IMR-90 (cell line): ENCODE measurements at regions not wholly inside any gene's neighbourhood (a gene's known extent, or its start where the extent isn't known, plus 50 kb on each side); places are given as distances from the start of the nearest gene placed in this dataset.
A peak's percentile ranks its signal among the peaks of the same experiment; 100 is the strongest.

Experiments
- ATAC-seq: fragments of 200-7000 bp; cut with Tn5 transposase; 2 replicates; pipeline ENCODE4 v1.9.1; 2020; ENCODE audit warnings: low read depth, mild to moderate bottlenecking, moderate library complexity
- BruUV-seq: library from RNA; stranded (reverse); fragments of 400-500 nt; replicated peaks from 2 replicates; lab custom pipeline; 2021; lab: Mats Ljungman, UMichigan
- CTCF ChIA-PET: fragments of 300-600 bp; formaldehyde crosslinking; extraction: SDS; loops from one replicate; lab custom pipeline; 2021; ENCODE audit warnings: antibody characterized with exemption; lab: Yijun Ruan, JAX
- POLR2A ChIA-PET: fragments of 300-600 bp; sonication (Branson Sonifier 250); formaldehyde crosslinking; loops from one replicate; lab custom pipeline; 2022; ENCODE audit warnings: antibody characterized with exemption; ENCODE audit not compliant: unreplicated experiment; lab: Charles Lee
- DNase-seq: peaks from one replicate; pipeline ENCODE4 v3.0.0; 2013
- H2AFZ ChIP-seq: replicated peaks from 2 replicates; pipeline ENCODE3; 2013; ENCODE audit warnings: low read length, mild to moderate bottlenecking; ENCODE audit not compliant: poor library complexity
- H2AK5ac ChIP-seq: 2 replicates; pipeline ENCODE4 v1.6.1; 2013; ENCODE audit warnings: low read depth, low read length, inconsistent platforms
- H2AK9ac ChIP-seq: replicated peaks from 2 replicates; pipeline ENCODE3; 2013; ENCODE audit warnings: mild to moderate bottlenecking, low read depth, low read length, moderate library complexity; ENCODE audit not compliant: poor library complexity
- H2BK120ac ChIP-seq: 2 replicates; pipeline ENCODE4 v1.6.1; 2013; ENCODE audit warnings: low read depth, low read length, inconsistent platforms
- H2BK15ac ChIP-seq: 3 replicates; pipeline ENCODE4 v1.6.1; 2013; ENCODE audit warnings: low read depth, low read length, inconsistent platforms
- H2BK20ac ChIP-seq: 2 replicates; pipeline ENCODE4 v1.6.1; 2013; ENCODE audit warnings: low read depth, mild to moderate bottlenecking, inconsistent platforms, low read length, moderate library complexity
- H2BK5ac ChIP-seq: 2 replicates; pipeline ENCODE4 v1.6.1; 2013; ENCODE audit warnings: mild to moderate bottlenecking, low read depth, low read length, inconsistent platforms; ENCODE audit not compliant: poor library complexity, severe bottlenecking
- H3K14ac ChIP-seq: replicated peaks from 2 replicates; pipeline ENCODE4 v1.6.1; 2013; ENCODE audit warnings: low read depth, low read length, inconsistent platforms
- H3K18ac ChIP-seq: 2 replicates; pipeline ENCODE4 v1.6.1; 2013; ENCODE audit warnings: low read depth, low read length, control low read depth
- H3K23ac ChIP-seq: 2 replicates; pipeline ENCODE4 v1.6.1; 2013; ENCODE audit warnings: low read depth, low read length, inconsistent platforms
- H3K27ac ChIP-seq: 2 replicates; pipeline ENCODE4 v1.5.1; 2013; ENCODE audit warnings: mild to moderate bottlenecking, control low read depth, low read length; ENCODE audit not compliant: insufficient read depth
- H3K27me3 ChIP-seq: 2 replicates; pipeline ENCODE4 v1.6.1; 2013; ENCODE audit warnings: low read length; ENCODE audit not compliant: control insufficient read depth, insufficient read depth
- H3K36me3 ChIP-seq: 2 replicates; pipeline ENCODE4 v1.6.1; 2013; ENCODE audit warnings: low read length, mixed read lengths; ENCODE audit not compliant: control insufficient read depth, insufficient read depth
- H3K4ac ChIP-seq: 2 replicates; pipeline ENCODE4 v1.6.1; 2013; ENCODE audit warnings: low read depth, low read length, inconsistent platforms
- H3K4me1 ChIP-seq: 2 replicates; pipeline ENCODE4 v1.6.1; 2013; ENCODE audit warnings: low read length, mixed read lengths; ENCODE audit not compliant: control insufficient read depth, insufficient read depth
- H3K4me2 ChIP-seq: 2 replicates; pipeline ENCODE4 v1.6.1; 2013; ENCODE audit warnings: low read depth, mild to moderate bottlenecking, control low read depth, low read length, moderate library complexity
- H3K4me3 ChIP-seq: 2 replicates; pipeline ENCODE4 v1.5.1; 2013; ENCODE audit warnings: low read depth, mild to moderate bottlenecking, control low read depth, low read length, moderate library complexity; ENCODE audit not compliant: insufficient read depth
- H3K56ac ChIP-seq: 2 replicates; pipeline ENCODE4 v1.6.1; 2013; ENCODE audit warnings: low read length, inconsistent platforms; ENCODE audit not compliant: insufficient read depth; ENCODE audit errors: extremely low read depth
- H3K79me1 ChIP-seq, 2 experiments: 2 replicates each; pipeline ENCODE4 v1.6.1; 2013; ENCODE audit warnings: low read length in 2 of 2, inconsistent platforms in 1 of 2, low read depth in 1 of 2
- H3K9ac ChIP-seq: 2 replicates; pipeline ENCODE4 v1.6.1; 2013; ENCODE audit warnings: low read depth, low read length, control low read depth
- H3K9me1 ChIP-seq: 2 replicates; pipeline ENCODE4 v1.6.1; 2013; ENCODE audit warnings: low read length, inconsistent platforms; ENCODE audit not compliant: insufficient read depth
- H3K9me3 ChIP-seq: 2 replicates; pipeline ENCODE4 v1.6.1; 2013; ENCODE audit warnings: low read length; ENCODE audit not compliant: control insufficient read depth, insufficient read depth
- H4K20me1 ChIP-seq: 2 replicates; pipeline ENCODE4 v1.6.1; 2013; ENCODE audit warnings: low read length, inconsistent platforms; ENCODE audit not compliant: insufficient read depth
- H4K5ac ChIP-seq: 2 replicates; pipeline ENCODE4 v1.6.1; 2013; ENCODE audit warnings: mild to moderate bottlenecking, low read depth, low read length, control low read depth
- H4K8ac ChIP-seq, 2 experiments: 2 replicates each; pipeline ENCODE4 v1.6.1; 2013; ENCODE audit warnings: low read depth in 2 of 2, low read length in 2 of 2, control low read depth in 1 of 2, inconsistent platforms in 1 of 2
- H4K91ac ChIP-seq: 2 replicates; pipeline ENCODE4 v1.6.1; 2013; ENCODE audit warnings: low read depth, low read length, inconsistent platforms; ENCODE audit not compliant: insufficient read depth
- CEBPB ChIP-seq: IDR thresholded peaks from 2 replicates; pipeline ENCODE4 v1.6.1; 2012; ENCODE audit warnings: low read depth, low read length, improper control_type of control experiment
- CHD1 ChIP-seq: IDR thresholded peaks from 2 replicates; pipeline ENCODE4 v1.6.1; 2012; ENCODE audit warnings: low read depth, low read length, improper control_type of control experiment
- MXI1 ChIP-seq: IDR thresholded peaks from 2 replicates; pipeline ENCODE4 v1.6.1; 2012; ENCODE audit warnings: low read depth, mild to moderate bottlenecking, low read length, moderate library complexity, borderline replicate concordance
- RCOR1 ChIP-seq: IDR thresholded peaks from 2 replicates; pipeline ENCODE4 v1.6.1; 2012; ENCODE audit warnings: mild to moderate bottlenecking, low read length, improper control_type of control experiment; ENCODE audit not compliant: insufficient replicate concordance
- RFX5 ChIP-seq: IDR thresholded peaks from 2 replicates; pipeline ENCODE4 v1.8.0; 2012; ENCODE audit warnings: low read depth, mild to moderate bottlenecking, low read length, moderate library complexity
- SMC3 ChIP-seq: fragments of 150-350 bp; IDR thresholded peaks from 2 replicates; pipeline ENCODE4 v1.6.1; 2016; ENCODE audit warnings: low read depth, mild to moderate bottlenecking, antibody characterized with exemption, low read length, moderate library complexity
- WGBS, 2 experiments: methylation state at CpG; one replicate each; pipeline versions ENCODE4 v1.1.5 to v1.1.7; 2013; ENCODE audit warnings: missing lambda C conversion rate in 2 of 2; ENCODE audit not compliant: insufficient read length in 1 of 2; ENCODE audit errors: extremely low coverage in 2 of 2; 5-methylcytosine and 5-hydroxymethylcytosine counted together
- dilution Hi-C: fragments of 300-500 bp; cut with HindIII; formaldehyde crosslinking; loops from one replicate; pipeline ENCODE4 v1.14.3; 2018; ENCODE audit warnings: low sequenced_read_pairs; ENCODE audit not compliant: unreplicated experiment
- in situ Hi-C: fragments of 300-500 bp; cut with MboI; formaldehyde crosslinking; loops from 3 replicates; pipeline ENCODE4 v1.14.3; 2019; ENCODE audit warnings: low sequenced_read_pairs, inconsistent platforms, mixed read lengths
- intact Hi-C: fragments of 100-400 bp; cut with micrococcal nuclease; formaldehyde crosslinking; loops from 2 replicates; pipeline ENCODE4 v1.10.0; 2022

DNA sequence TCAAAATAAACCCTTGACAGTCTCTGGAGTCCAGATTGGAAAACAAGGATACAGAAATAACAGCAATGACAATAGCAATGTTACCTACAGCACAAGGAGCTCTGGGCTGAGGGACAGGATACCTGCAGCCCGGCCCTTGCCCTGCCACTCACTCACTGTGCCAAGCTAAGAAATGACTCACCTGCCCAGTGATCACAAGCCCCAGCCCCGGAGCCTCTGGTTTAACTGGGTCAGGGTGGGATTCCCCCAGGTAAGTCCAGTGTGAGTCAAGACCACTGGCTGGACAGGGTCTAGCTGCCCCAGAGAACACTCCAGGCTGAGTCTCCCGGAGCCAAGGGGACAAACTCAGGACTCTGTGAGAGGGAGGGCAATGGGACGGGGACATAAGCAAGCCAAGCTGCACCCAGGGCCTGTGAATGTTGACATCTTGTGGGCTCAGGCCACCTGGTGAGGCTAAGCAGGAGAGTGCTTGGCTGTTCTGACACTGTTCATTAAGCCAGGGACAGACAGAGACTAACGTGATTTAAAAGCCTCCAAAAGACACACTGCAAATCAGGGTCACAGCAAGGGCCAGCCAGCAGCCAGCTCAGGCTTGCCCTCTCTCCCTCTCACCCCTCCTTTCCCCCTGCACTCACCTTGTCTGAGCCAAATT is 64.1 kb downstream of the MIS18A start:
- H2BK20ac ChIP-seq = no peak overlapping the region
- H3K9me1 ChIP-seq = no peaks in the 10 kb centered on the region
- intact Hi-C loops = no loop called here
- H4K91ac ChIP-seq = no peak overlapping the region
- ChIA-PET POLR2A (no interaction called here), CTCF (no interaction called here)
- no peak overlapping the region for H3K23ac ChIP-seq
- H3K56ac ChIP-seq = no peak overlapping the region
- H4K20me1 ChIP-seq = no peaks in the 10 kb centered on the region
- DNase-seq (no peak), ATAC-seq (no peak)
- H3K27ac ChIP-seq = no peak overlapping the region
- WGBS, 2 experiments = 40% methylated on average over 1 of the region's 5 CpGs; no CpG with 5 or more reads in 1 of the 2 experiments
- H3K4me3 ChIP-seq = no peak overlapping the region
- H2AK5ac ChIP-seq = no peak overlapping the region
- no peaks in the 10 kb centered on the region for H3K36me3 ChIP-seq
- no peak overlapping the region for H3K4ac ChIP-seq
- in situ Hi-C loops = no loop called here
- H3K4me1 ChIP-seq = no peaks in the 10 kb centered on the region
- H4K8ac ChIP-seq = no peak overlapping the region
- no peak overlapping the region for H2BK5ac ChIP-seq
- no peak overlapping the region for H4K5ac ChIP-seq
- peaks cover 2% of the 10 kb centered on the region; the same call in 1 of the 2 replicates for H3K9me3 ChIP-seq
- dilution Hi-C loops = no loop called here
- H3K79me1 ChIP-seq = no peaks in the 10 kb centered on the region
- H3K14ac ChIP-seq = no peak overlapping the region
- H3K4me2 ChIP-seq = no peak overlapping the region
- peaks cover 4% of the 10 kb centered on the region for H3K27me3 ChIP-seq
- no peak overlapping the region for H3K9ac ChIP-seq
- H2AK9ac ChIP-seq = no peak overlapping the region
- peak overlapping the region; percentile 23 for H2AFZ ChIP-seq
- H2BK15ac ChIP-seq = no peak overlapping the region
- H2BK120ac ChIP-seq = no peak overlapping the region
- H3K18ac ChIP-seq = no peak overlapping the region
- BruUV-seq = no TSS peak
- TF ChIP-seq CHD1 (no peak), SMC3 (no peak), MXI1 (no peak), CEBPB (no peak), RFX5 (no peak), RCOR1 (no peak)
